OCI-LY1 (cell line): ENCODE measurements at regions not wholly inside any gene's neighbourhood (a gene's known extent, or its start where the extent isn't known, plus 50 kb on each side); places are given as distances from the start of the nearest gene placed in this dataset.
A peak's percentile ranks its signal among the peaks of the same experiment; 100 is the strongest.

ENCODE experiments used
- H2AFZ ChIP-seq: fragments of 200-600 bp; sonication (generic), shearing (Covaris generic); 2 replicates; pipeline ENCODE4 v1.6.0; 2014; ENCODE audit warnings: antibody characterized with exemption, mild to moderate bottlenecking, low read length
- H3F3A ChIP-seq: fragments of 200-600 bp; sonication (generic), shearing (Covaris generic); 2 replicates; pipeline ENCODE4 v1.6.0; 2014; ENCODE audit warnings: mild to moderate bottlenecking, antibody characterized with exemption, low read length, moderate library complexity; ENCODE audit not compliant: insufficient read depth
- H3K27ac ChIP-seq: fragments of 200-600 bp; sonication (generic); 2 replicates; pipeline ENCODE4 v1.5.1; 2014; ENCODE audit warnings: low read length, mixed run types, mild to moderate bottlenecking, low read depth; ENCODE audit not compliant: poor library complexity, severe bottlenecking
- H3K27me3 ChIP-seq: fragments of 200-600 bp; sonication (generic); 2 replicates; pipeline ENCODE4 v1.6.0; 2014; ENCODE audit warnings: antibody characterized with exemption, mild to moderate bottlenecking, low read length, moderate library complexity; ENCODE audit not compliant: insufficient read depth
- H3K36me3 ChIP-seq: fragments of 200-600 bp; sonication (generic); 2 replicates; pipeline ENCODE4 v1.6.1; 2014; ENCODE audit warnings: mild to moderate bottlenecking, antibody characterized with exemption, low read length, moderate library complexity, mixed read lengths; ENCODE audit not compliant: insufficient read depth
- H3K4me1 ChIP-seq: fragments of 200-600 bp; sonication (generic); 2 replicates; pipeline ENCODE4 v1.5.1; 2014; ENCODE audit warnings: mild to moderate bottlenecking, low read length, moderate library complexity; ENCODE audit not compliant: insufficient read depth, severe bottlenecking
- H3K4me2 ChIP-seq: fragments of 200-600 bp; sonication (generic), shearing (Covaris generic); 2 replicates; pipeline ENCODE4 v1.6.1; 2014; ENCODE audit warnings: low read length
- H3K4me3 ChIP-seq: fragments of 200-600 bp; sonication (generic); 2 replicates; pipeline ENCODE4 v1.5.1; 2014; ENCODE audit warnings: low read length, low read depth, mild to moderate bottlenecking, mixed read lengths; ENCODE audit not compliant: poor library complexity, severe bottlenecking
- H3K79me2 ChIP-seq: fragments of 200-600 bp; shearing (Covaris generic); 2 replicates; pipeline ENCODE4 v1.6.1; 2016; ENCODE audit warnings: mixed run types, low read length, mixed read lengths; ENCODE audit not compliant: insufficient read depth
- H3K9ac ChIP-seq: fragments of 200-600 bp; sonication (generic), shearing (Covaris generic); 2 replicates; pipeline ENCODE4 v1.6.1; 2014; ENCODE audit warnings: mild to moderate bottlenecking, low read length, mixed read lengths
- H3K9me2 ChIP-seq: fragments of 200-600 bp; sonication (generic), shearing (Covaris generic); 2 replicates; pipeline ENCODE4 v1.6.1; 2014; ENCODE audit warnings: low read depth, mild to moderate bottlenecking, low read length, mixed read lengths
- H3K9me3 ChIP-seq: fragments of 200-600 bp; shearing (Covaris generic); 2 replicates; pipeline ENCODE4 v1.6.1; 2014; ENCODE audit warnings: low read length, mixed read lengths
- H4K20me1 ChIP-seq: fragments of 200-600 bp; sonication (generic), shearing (Covaris generic); 2 replicates; pipeline ENCODE4 v1.6.0; 2016; ENCODE audit warnings: mild to moderate bottlenecking, low read length; ENCODE audit not compliant: insufficient read depth
- CTCF ChIP-seq: fragments of 200-600 bp; sonication (generic), shearing (Covaris generic); IDR thresholded peaks from 2 replicates; pipeline ENCODE4 v1.5.1; 2017; ENCODE audit warnings: mild to moderate bottlenecking, antibody characterized with exemption, low read length, moderate library complexity, mixed read lengths
- EZH2 ChIP-seq: fragments of 200-600 bp; sonication (generic), shearing (Covaris generic); IDR thresholded peaks from 2 replicates; pipeline ENCODE4 v1.8.0; 2017; ENCODE audit warnings: borderline replicate concordance, mixed run types, mild to moderate bottlenecking, antibody characterized with exemption, low read length, moderate library complexity, mixed read lengths

GRCh38 chr14:104293851-104294627 is 155.7 kb downstream of the KIF26A start:
- no peaks in the 10 kb centered on the region for H3K79me2 ChIP-seq
- no peaks in the 10 kb centered on the region for H3K36me3 ChIP-seq
- no peak for TF ChIP-seq EZH2
- peak; percentile 41 for TF ChIP-seq CTCF
- H3K9ac ChIP-seq, result no peak overlapping the region
- no peak overlapping the region for H3K27ac ChIP-seq
- no peak overlapping the region for H3K4me3 ChIP-seq
- H3K27me3 ChIP-seq, result no peaks in the 10 kb centered on the region
- H3K4me2 ChIP-seq, result no peak overlapping the region
- H4K20me1 ChIP-seq, result no peaks in the 10 kb centered on the region
- H3K9me3 ChIP-seq, result no peaks in the 10 kb centered on the region
- no peak overlapping the region for H2AFZ ChIP-seq
- H3K4me1 ChIP-seq, result no peaks in the 10 kb centered on the region
- H3K9me2 ChIP-seq, result no peaks in the 10 kb centered on the region
- no peaks in the 10 kb centered on the region for H3F3A ChIP-seq

GRCh38 chr14:104294628-104294982 is 156.2 kb downstream of the KIF26A start:
- H3K79me2 ChIP-seq, result no peaks in the 10 kb centered on the region
- H3K27ac ChIP-seq, result no peak overlapping the region
- H4K20me1 ChIP-seq, result no peaks in the 10 kb centered on the region
- no peaks in the 10 kb centered on the region for H3K36me3 ChIP-seq
- H3K9me2 ChIP-seq, result no peaks in the 10 kb centered on the region
- no peak overlapping the region for H2AFZ ChIP-seq
- no peaks in the 10 kb centered on the region for H3K4me1 ChIP-seq
- H3F3A ChIP-seq, result no peaks in the 10 kb centered on the region
- no peak overlapping the region for H3K4me2 ChIP-seq
- no peaks in the 10 kb centered on the region for H3K9me3 ChIP-seq
- no peak overlapping the region for H3K4me3 ChIP-seq
- H3K9ac ChIP-seq, result no peak overlapping the region
- no peaks in the 10 kb centered on the region for H3K27me3 ChIP-seq
- no peak for TF ChIP-seq CTCF
- TF ChIP-seq EZH2, result no peak

GRCh38 chr14:104294983-104295680 is 156.7 kb downstream of the KIF26A start:
- no peak overlapping the region for H2AFZ ChIP-seq
- no peaks in the 10 kb centered on the region for H3K79me2 ChIP-seq
- no peaks in the 10 kb centered on the region for H4K20me1 ChIP-seq
- H3K27ac ChIP-seq, result no peak overlapping the region
- no peaks in the 10 kb centered on the region for H3F3A ChIP-seq
- no peaks in the 10 kb centered on the region for H3K36me3 ChIP-seq
- H3K4me3 ChIP-seq, result no peak overlapping the region
- no peaks in the 10 kb centered on the region for H3K9me3 ChIP-seq
- H3K9me2 ChIP-seq, result no peaks in the 10 kb centered on the region
- TF ChIP-seq CTCF (no peak), EZH2 (no peak)
- no peak overlapping the region for H3K4me2 ChIP-seq
- H3K9ac ChIP-seq, result no peak overlapping the region
- no peaks in the 10 kb centered on the region for H3K4me1 ChIP-seq
- no peaks in the 10 kb centered on the region for H3K27me3 ChIP-seq
